Left lobe of liver (tissue), 2 donors: ENCODE measurements at regions not wholly inside any gene's neighbourhood (a gene's known extent, or its start where the extent isn't known, plus 50 kb on each side); places are given as distances from the start of the nearest gene placed in this dataset.
"Not testable (repeated sequence)": the region's sequence is repeated elsewhere in the genome, so short reads cannot be mapped to it uniquely, and the experiment has no call there.

ENCODE experiments used
- ATAC-seq: fragments of 200-7000 bp; cut with Tn5 transposase; one replicate; pipeline ENCODE4 v1.9.1; 2020; ENCODE audit warnings: mild to moderate bottlenecking, moderate library complexity
- DNase-seq: peaks from one replicate; pipeline ENCODE4 v3.0.0-alpha.2; 2020; ENCODE audit warnings: low spot score
- donor health status: DM: no; HTN: no; CAD: no; lungs with moderate emphysema.
- donor health status: DM: no; HTN: yes; CAD: no.

DNA sequence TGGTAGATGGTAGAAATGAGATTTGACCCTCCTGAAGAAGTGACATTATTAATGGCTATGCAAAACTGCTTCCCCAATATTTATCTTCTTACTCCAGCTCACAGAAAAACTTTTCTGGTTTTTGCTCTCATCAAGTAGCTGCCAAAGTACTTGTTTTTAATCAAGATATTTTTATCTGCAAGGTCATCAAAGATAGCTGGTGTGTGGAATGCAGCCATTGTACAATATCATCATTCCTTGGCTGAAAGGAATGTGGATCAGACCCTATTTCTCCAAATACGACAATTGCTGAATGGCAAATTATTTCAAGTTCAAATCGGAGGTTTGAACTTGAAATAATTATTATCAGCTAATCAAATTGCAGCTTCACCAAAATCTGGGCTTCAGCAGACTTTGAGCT is 126.9 kb upstream of the SLC7A14 start:
- ATAC-seq = no peak
- DNase-seq = no peak

DNA sequence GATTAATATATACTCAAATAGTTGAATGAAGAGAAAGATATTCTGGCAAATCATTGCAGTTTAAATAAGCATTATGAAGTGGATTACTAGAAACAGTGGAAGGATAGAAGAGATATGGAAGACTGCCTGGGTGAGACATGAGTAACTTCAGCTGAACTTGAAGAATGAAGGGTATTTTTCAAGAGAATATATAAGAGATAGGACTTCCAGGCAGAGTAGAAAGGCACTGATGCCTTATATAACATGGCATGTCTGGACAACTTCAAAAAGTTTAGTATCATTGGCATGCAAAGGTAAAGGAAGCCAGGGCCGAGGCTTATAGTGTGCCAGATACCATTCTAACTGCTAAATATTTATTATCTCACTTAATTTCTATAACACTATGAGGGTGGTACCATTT is 126.5 kb upstream of the SLC7A14 start:
- ATAC-seq (no peak), DNase-seq (no peak)

DNA sequence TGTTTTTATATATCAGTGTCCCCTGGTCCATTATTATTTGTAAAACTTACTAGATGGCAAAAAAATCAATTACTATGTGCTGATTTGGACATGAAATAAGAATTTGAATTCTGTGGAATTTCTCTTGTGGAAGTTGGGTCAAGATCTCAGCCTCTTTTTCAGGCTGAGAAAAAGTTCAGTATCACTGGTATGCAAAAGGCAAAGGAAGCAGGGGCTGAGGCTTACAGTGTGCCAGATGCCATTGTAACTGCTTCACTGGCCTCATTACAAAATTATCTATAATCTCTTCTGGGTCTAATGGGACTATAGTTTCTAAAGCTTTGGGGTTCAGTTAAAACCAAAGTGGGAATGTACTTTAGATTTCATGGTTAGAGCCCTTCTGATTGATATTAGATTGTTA is 125.9 kb upstream of the SLC7A14 start:
- DNase-seq = no peak
- ATAC-seq = no peak

DNA sequence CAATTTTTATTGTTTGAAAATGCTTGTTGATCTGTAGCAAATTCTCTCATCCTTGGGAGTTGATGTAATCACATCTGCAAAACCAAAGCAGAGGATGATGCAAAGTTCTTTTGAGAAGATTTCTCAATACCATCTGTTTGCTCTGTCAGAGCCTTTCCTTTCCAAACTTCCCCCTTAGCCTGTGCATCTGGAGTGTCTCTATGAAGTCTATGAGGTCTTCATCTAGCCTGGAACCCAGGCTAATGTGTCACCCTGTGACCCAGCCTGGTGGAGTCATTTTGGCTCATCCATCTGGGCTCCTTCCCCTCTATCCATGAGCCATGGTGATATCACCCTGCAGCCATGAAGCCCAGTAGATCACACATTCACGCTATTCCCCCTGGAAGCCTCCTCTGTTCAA is 123.2 kb upstream of the SLC7A14 start:
- no peak for DNase-seq
- ATAC-seq = no peak

GRCh38 chr3:170707899-170708298 is 122.0 kb upstream of the SLC7A14 start:
- no peak for ATAC-seq
- no peak for DNase-seq

GRCh38 chr3:170705131-170705530 is 119.3 kb upstream of the SLC7A14 start:
- ATAC-seq = no peak

GRCh38 chr3:170703121-170703588 is 117.3 kb upstream of the SLC7A14 start:
- ATAC-seq (no peak), DNase-seq (no peak)

More at GRCh38 chr3:170705131-170705530, 119.3 kb upstream of the SLC7A14 start:
- DNase-seq = no peak

DNA sequence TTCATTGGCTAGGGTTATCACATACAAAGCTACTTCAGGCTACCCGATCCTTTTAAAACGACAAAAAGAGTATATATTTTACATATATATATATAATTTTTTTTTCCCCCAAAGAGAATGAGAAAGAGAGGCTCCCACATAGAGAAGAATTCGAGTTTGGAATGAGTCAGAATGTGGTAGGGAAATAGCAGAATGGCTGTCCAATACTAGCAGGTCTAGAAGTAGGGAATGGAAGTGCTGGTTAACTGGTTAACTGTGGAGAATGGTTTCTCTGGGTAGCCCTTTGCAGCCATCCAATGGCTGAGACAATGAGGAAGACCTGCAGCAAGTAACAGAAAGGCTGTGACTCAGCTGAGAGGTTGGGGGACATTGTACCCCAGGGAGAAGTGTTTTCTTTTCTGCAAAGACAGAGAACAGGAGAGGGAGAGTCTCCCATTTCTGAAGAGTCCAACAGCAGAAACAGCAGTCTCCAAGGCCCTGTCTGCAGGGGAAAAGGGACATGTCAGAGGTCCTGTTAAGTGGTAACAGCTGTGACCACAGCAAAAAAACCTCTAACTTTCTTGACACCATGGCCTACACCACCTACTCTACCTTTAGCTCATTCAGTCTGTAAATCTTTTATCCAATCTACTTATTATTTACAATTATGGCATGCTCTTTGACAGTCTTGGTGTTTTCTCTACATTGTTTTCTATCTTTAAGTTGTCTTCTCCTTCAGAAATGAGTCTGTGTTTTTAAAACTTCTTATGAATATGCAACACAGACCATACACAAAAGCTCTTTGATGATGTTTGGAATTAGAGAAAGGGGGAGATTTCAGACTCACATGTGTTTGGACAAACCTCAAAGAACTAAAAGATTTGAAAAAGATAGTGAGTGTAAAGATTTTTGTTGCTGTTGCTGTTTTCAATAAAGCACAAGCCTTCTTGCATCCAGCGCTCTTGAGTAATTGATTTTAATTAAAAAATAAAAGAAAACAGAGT is 116.1 kb upstream of the SLC7A14 start:
- DNase-seq (no peak), ATAC-seq (no peak)

GRCh38 chr3:170700054-170700404 is 114.2 kb upstream of the SLC7A14 start:
- DNase-seq = no peak
- ATAC-seq = no peak

- ATAC-seq = no peak
- no peak for DNase-seq
Measured at GRCh38 chr3:170699158-170700053, 113.5 kb upstream of the SLC7A14 start.

GRCh38 chr3:170697908-170698307 is 112.0 kb upstream of the SLC7A14 start:
- ATAC-seq (no peak), DNase-seq (no peak)

- ATAC-seq = no peak
- no peak for DNase-seq
Measured at GRCh38 chr3:170697131-170697530, 111.3 kb upstream of the SLC7A14 start.

DNA sequence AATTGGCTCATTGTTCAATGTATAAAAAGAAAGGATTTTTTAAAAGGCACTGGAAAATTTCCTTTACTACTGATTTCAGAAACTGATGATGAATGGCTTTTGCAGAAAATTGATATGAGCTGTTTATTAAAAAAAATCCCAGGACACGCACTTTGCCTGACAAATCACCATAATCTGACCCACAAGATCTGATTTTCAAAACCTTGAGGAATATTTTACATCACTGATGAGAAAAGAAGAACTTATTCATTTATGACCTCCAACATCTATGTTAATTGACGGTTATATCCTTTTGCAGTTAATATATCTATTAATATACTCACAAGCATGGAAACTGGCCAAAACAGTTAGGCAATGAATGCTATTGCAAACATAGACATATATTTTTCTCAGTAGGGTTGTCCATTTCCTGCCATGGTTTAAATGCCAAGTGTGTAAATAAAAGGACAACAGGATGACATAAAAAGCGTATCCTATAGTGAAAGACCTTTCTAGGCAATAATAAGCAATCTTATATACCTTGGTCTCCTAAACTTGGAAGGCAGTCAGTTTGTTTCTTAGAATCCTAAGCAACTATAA is 109.7 kb upstream of the SLC7A14 start:
- no peak for DNase-seq
- ATAC-seq = no peak

GRCh38 chr3:170692720-170693119 is 106.8 kb upstream of the SLC7A14 start:
- DNase-seq (no peak), ATAC-seq (no peak)

DNA sequence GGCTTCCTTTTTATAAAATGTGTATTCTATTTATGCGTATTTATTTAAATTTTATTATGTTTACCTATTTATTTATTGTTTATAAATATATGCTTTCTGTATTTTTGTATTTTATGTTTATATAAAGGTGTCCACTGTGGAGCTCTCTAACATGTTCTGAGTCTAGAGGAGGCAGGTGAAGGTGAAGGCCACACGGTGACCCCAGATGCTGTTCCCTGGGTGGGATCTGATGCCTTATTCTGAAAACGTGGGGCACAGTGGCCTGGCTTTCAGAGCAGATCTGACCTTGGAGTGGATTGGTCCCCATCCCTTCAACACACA is 104.7 kb upstream of the SLC7A14 start:
- ATAC-seq (no peak), DNase-seq (no peak)

DNA sequence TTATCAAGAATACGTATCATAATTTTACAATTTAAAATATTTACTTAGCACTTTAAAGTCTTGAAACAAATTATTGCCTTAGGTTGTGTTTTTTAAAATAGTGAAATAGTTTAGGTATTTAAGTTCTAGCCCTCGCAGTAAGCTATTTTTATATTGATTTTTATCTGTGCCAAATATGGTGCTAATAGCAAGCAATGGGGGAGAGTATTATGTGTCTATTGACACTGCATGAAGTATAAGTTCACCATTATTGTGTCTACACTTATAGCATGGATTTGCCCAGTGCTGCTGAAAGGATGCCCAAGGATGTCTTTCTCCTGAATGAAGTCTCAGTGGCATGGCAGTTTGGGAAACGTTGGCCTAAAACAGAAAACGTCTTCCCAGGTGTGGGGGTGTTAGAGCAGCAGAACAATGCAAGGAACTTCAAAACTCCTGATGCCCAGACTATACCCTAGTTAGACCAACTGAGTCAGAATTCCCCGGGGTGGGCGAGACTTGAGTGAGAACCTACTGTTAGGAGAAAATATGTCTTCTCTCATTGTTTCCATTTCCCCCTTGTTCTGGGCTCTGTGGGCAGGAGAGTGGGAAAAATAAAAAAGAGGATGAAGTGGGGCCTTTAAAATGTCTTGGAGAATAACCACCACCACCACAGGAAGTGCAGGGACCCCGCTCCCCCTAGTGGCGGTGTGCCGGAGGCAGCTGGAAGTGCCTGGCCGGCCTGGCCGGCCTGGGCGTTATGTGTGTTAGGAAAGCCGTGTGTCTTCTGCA is 104.2 kb upstream of the SLC7A14 start:
- ATAC-seq = peak; percentile 99
- peak; percentile 75 for DNase-seq

- ATAC-seq = no peak
- DNase-seq = no peak
Measured at GRCh38 chr3:170689296-170689829, 103.5 kb upstream of the SLC7A14 start.

- not testable (repeated sequence) for DNase-seq, ATAC-seq
Measured at GRCh38 chr3:170688222-170688621, 102.3 kb upstream of the SLC7A14 start.

GRCh38 chr3:170680593-170680992 is 94.7 kb upstream of the SLC7A14 start:
- ATAC-seq (no peak), DNase-seq (no peak)

GRCh38 chr3:170679190-170679589 is 93.3 kb upstream of the SLC7A14 start:
- DNase-seq (no peak), ATAC-seq (no peak)
